Brain microvascular endothelial cell (primary cell): ENCODE measurements at regions not wholly inside any gene's neighbourhood (a gene's known extent, or its start where the extent isn't known, plus 50 kb on each side); places are given as distances from the start of the nearest gene placed in this dataset.

Source experiments
- DNase-seq: peaks from one replicate; pipeline ENCODE4 v3.0.0-alpha.2; 2020
- H3K27ac ChIP-seq: fragments of 250-450 bp; sonication (Bioruptor Pico); 2 replicates; pipeline ENCODE4 v1.5.1; 2020; ENCODE audit warnings: mild to moderate bottlenecking, moderate library complexity
- H3K27me3 ChIP-seq: fragments of 250-450 bp; sonication (Bioruptor Pico); replicated peaks from 2 replicates; pipeline ENCODE4 v1.5.1; 2020; ENCODE audit warnings: mild to moderate bottlenecking
- H3K36me3 ChIP-seq: fragments of 250-450 bp; sonication (Bioruptor Pico); replicated peaks from 2 replicates; pipeline ENCODE4 v1.5.1; 2020; ENCODE audit warnings: mild to moderate bottlenecking
- H3K4me3 ChIP-seq: 2 replicates; pipeline ENCODE4 v1.5.1; 2011; ENCODE audit warnings: low read depth, mild to moderate bottlenecking, control low read depth, low read length, moderate library complexity
- in situ Hi-C: cut with HindIII; loops from 2 replicates; pipeline ENCODE4 v1.10.0; 2017; ENCODE audit warnings: low sequenced_read_pairs, low pct_ligation_motif_present
- TF ChIP-seq, protein P1 (sequence below): IDR thresholded peaks from 2 replicates; pipeline ENCODE4 v1.5.1; 2011; ENCODE audit warnings: low read depth, mild to moderate bottlenecking, moderate library complexity, low read length, control low read depth, inconsistent platforms; ENCODE audit errors: missing control alignments

DNA sequence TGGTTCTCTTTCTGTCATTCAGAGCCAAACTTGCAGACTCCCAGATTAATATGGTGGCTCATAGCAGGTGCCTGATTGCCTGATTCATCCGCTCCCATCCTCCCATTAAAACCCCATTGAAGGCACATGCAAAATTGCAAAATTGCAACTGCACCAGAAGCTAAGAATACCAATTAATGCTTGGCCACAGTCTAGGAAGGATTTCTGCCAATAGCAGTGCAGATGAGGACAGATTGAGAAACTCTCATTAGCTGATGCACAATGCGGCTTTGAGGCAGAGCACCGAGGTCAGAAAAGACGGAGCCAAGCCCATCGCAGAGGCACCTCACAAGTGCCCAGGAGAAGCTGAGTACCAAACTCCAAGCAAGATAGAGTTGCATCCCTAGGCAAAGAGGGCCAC is 172.8 kb downstream of the ARL4C start:
- in situ Hi-C loops: no loop called here
- Histone ChIP-seq H3K4me3 (no peak overlapping the region), H3K27ac (no peak overlapping the region), H3K36me3 (no peaks in the 10 kb centered on the region), H3K27me3 (no peaks in the 10 kb centered on the region)
- no peak for DNase-seq
- TF ChIP-seq, protein P1, sequence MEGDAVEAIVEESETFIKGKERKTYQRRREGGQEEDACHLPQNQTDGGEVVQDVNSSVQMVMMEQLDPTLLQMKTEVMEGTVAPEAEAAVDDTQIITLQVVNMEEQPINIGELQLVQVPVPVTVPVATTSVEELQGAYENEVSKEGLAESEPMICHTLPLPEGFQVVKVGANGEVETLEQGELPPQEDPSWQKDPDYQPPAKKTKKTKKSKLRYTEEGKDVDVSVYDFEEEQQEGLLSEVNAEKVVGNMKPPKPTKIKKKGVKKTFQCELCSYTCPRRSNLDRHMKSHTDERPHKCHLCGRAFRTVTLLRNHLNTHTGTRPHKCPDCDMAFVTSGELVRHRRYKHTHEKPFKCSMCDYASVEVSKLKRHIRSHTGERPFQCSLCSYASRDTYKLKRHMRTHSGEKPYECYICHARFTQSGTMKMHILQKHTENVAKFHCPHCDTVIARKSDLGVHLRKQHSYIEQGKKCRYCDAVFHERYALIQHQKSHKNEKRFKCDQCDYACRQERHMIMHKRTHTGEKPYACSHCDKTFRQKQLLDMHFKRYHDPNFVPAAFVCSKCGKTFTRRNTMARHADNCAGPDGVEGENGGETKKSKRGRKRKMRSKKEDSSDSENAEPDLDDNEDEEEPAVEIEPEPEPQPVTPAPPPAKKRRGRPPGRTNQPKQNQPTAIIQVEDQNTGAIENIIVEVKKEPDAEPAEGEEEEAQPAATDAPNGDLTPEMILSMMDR: no peak

DNA sequence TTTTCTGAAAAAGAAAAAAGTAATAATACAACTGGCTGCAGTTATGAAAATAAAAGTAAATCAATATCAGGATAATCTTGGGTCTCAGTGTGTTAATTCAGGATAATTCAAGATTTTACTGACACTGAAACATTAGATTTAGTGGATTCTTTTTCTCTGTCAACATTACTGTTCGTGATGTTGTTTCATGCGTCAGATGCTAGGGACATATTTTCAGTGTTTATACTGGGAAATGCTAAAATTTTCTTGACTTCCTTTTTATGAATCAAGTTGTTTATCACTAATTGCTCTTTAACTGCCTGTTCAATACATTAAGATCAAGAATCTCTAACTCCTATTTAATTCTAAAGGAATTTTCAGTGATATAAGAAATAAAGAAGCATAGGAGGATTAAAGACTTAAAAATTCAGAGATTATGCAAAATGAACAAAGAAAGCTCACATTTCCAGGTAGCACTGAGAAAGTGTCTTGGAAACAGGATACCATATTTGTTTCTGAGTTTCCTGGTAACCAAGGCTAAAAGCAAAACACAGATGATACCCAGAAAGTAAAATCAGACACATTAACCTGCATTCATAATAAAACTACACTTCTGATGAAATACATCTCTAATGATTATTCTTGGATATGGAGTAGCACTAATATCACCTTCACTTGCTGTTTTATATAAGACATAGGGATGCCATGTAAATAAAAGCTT is 174.0 kb downstream of the ARL4C start:
- Histone ChIP-seq H3K4me3 (no peak overlapping the region), H3K27ac (no peak overlapping the region), H3K36me3 (no peaks in the 10 kb centered on the region), H3K27me3 (no peaks in the 10 kb centered on the region)
- TF ChIP-seq, protein P1: no peak
- in situ Hi-C loops: no loop called here
- no peak for DNase-seq

DNA sequence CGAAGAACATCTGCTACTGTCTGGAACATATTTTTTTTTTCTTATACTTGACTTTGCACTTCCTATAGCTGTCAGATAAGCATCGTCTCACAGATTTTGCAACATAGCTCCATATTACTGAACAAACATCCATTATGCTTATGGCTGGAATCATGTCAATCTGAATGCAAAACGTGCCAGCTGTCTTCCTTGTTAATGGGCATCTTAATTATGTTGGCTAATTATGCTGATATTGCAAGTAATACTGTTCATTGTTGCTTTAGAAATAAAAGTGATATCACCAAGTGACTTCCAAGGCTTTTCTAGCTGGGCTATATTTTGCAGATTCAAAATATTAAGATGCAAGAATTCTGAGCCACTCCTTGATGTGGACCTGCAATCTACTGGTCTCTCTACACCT is 176.8 kb downstream of the ARL4C start:
- no peaks in the 10 kb centered on the region for H3K36me3 ChIP-seq

DNA sequence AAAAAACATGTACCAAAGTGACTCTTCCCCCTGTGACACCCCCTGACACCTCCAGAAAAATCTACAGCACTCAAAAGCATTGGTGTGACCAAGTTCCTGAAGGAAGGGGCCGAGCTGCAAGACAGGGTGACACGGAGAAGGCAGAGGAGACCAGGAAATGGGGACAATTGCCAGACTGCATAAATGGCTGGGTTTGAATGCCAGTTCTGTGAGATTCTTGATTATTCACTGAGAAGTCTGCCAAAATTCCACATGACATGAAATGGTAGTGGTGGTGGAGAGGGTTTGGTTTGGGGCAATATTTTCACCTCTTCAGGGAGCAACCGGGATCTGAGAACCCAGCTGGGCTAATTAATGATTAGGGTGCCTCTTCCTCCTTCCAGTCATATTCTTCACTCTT is 178.5 kb downstream of the ARL4C start:
- in situ Hi-C loops: no loop called here
- H3K4me3 ChIP-seq: no peak overlapping the region
- DNase-seq: no peak

More for the DNA sequence above, 176.8 kb downstream of the ARL4C start:
- TF ChIP-seq, protein P1: no peak
- in situ Hi-C loops: no loop called here
- DNase-seq: no peak
- H3K27me3 ChIP-seq: no peaks in the 10 kb centered on the region
- H3K27ac ChIP-seq: no peak overlapping the region
- H3K4me3 ChIP-seq: no peak overlapping the region

DNA sequence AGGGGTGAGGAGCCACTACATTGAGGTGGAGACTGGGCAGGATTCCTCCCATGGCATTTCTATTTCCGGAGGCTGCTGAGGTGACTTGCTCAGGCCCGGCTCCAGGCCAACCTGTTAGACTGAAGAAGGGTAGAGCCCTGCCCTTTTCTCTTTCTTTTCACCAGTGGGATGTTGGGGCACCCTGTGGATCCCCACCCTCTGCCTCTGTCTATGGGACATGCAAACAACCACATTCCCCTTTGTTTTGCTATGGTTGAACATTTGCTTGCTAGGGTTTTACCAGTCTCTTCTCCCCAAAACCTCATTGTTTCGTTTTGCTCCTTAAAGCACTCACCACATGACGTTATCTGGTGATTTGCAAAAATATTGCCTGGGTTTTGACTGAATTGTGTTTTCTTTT is 183.3 kb downstream of the ARL4C start:
- Histone ChIP-seq H3K4me3 (no peak overlapping the region), H3K36me3 (no peaks in the 10 kb centered on the region), H3K27ac (no peak overlapping the region), H3K27me3 (no peaks in the 10 kb centered on the region)
- in situ Hi-C loops: no loop called here
- no peak for DNase-seq
- TF ChIP-seq, protein P1: no peak

More for the DNA sequence above, 178.5 kb downstream of the ARL4C start:
- TF ChIP-seq, protein P1: no peak
- Histone ChIP-seq H3K36me3 (no peaks in the 10 kb centered on the region), H3K27me3 (no peaks in the 10 kb centered on the region), H3K27ac (no peak overlapping the region)

DNA sequence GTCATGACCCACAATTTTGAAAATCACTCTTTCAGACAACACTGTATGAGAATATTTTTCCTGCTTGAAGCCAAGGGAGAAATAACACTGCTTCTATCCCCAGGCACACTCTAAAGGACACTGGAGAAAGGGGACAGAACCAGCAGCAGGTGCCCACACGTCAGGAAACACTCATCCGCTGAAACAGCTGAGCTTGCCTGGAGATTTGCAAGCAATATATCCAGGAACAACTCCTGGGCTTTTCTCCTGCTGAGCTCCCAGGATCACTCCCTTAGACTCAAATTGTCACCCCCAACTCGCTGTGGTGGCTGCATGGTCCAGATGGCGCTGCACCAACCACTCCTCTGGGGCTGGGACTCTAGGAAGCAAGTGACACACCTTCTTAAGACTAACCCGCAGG is 186.7 kb downstream of the ARL4C start:
- in situ Hi-C loops: no loop called here
- Histone ChIP-seq H3K27me3 (no peaks in the 10 kb centered on the region), H3K36me3 (no peaks in the 10 kb centered on the region), H3K4me3 (no peak overlapping the region), H3K27ac (no peak overlapping the region)
- TF ChIP-seq, protein P1: no peak
- DNase-seq: no peak
